Activated gamma-delta T cell treated with anti-CD3 and anti-CD28 coated beads, Interleukin-2, amount 50 U/mL, for 16 hours (primary cell): ENCODE measurements at regions not wholly inside any gene's neighbourhood (a gene's known extent, or its start where the extent isn't known, plus 50 kb on each side); places are given as distances from the start of the nearest gene placed in this dataset.

Experiments
- DNase-seq: peaks from one replicate; pipeline ENCODE4 v3.0.0-alpha.2; 2020; ENCODE audit warnings: low read depth

DNA sequence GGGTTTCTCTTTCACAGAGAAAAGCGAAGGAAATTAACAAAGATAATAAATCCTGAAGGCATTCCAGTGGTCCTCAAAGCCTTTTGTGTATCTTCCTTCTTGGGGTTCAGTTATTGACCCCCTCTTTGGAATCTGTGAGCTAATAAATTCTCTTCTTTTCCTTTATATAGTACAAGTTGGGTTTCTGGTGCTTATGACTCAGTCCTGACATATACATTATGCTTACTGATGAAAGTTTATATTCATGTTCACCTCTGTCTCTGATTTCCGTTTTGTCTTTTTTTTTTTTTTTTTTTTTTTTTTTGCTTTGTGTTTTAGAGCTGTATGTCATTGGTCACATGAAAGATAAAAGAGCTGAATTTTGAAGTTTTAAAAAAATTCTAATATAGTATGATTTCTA lies 230.7 kb upstream of the RBMS3 start:
- DNase-seq, result no peak

DNA sequence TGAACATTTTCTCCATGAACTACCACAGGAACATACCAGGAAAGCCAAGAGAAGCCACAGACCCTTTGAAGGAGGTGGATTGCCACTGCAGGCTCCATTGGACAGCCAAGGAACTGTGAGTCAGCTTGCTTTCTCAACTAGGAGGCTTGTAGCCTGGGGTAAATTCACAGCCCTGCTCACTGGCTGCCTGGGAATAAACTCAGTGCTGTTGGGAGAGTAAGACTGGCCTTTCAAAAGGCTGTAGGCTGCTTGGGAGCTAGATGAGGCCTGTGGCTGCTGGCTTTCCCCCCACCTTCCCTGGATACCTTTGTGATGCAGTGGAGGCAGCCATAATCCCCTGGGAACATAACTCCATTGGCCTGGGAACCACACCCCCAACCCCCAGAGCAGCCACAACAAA lies 223.5 kb upstream of the RBMS3 start:
- no peak for DNase-seq

DNA sequence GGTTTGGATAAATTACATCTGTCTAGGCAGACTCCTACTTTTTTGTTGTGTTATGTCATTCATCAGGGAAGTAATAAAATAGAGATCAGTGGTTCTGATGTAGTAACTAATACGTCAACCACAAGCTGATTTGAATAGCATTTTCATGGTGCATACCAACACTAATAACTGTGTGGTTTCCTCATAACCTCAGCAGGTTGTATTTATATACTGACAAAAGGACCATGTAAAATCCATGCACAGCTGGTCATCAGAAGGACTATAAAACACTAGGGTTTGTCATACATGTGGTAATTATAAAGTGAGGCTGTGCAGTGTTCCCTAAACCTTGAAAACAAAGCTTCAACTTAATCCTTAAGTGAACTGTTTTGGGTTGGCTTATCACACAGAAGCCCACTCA lies 216.8 kb upstream of the RBMS3 start:
- DNase-seq, result no peak

DNA sequence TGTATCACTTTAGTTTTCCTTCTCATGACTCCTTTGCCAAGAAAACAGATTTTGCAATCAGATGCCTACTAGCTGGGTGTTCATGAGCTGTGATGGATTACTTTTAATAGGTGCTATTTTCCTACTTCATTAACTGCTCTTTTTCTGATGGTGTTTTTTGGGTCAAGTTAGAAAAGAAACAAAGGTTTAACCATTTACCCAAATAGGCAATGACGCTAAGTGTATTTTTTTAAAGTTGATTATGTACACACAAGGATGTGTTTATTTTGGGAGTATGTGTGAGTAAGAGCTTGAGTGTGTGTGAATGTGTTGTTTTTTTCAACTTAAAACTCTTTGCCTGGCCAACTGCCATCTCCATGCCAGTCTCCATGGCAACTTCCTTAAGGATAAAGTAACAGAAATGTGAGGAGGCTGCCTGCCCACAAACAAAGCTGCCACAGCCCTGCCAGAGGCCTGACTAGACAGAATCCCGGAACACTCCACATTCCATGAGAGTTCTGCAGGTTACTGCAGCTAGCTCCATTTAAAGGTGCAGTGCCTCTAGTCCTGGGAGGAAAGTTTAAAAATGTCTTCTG lies 215.6 kb upstream of the RBMS3 start:
- no peak for DNase-seq

DNA sequence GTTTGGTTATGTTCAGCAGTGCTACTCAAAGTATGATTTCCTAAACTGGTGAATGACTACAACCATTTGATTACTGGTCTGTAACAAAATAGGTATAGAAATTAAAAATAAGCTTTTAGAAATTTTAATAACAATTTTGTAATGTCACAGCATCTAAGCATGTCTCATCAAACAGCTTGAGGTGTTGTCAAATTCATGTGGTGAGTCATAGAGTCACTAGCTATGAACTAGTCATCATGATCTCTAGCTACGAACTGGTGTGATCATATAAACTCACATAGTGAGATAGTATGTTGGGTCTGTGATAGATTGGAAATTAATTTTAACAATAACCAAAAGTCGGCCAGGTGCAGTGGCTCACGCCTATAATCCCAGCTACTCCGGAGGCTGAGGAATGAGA lies 213.9 kb upstream of the RBMS3 start:
- no peak for DNase-seq

DNA sequence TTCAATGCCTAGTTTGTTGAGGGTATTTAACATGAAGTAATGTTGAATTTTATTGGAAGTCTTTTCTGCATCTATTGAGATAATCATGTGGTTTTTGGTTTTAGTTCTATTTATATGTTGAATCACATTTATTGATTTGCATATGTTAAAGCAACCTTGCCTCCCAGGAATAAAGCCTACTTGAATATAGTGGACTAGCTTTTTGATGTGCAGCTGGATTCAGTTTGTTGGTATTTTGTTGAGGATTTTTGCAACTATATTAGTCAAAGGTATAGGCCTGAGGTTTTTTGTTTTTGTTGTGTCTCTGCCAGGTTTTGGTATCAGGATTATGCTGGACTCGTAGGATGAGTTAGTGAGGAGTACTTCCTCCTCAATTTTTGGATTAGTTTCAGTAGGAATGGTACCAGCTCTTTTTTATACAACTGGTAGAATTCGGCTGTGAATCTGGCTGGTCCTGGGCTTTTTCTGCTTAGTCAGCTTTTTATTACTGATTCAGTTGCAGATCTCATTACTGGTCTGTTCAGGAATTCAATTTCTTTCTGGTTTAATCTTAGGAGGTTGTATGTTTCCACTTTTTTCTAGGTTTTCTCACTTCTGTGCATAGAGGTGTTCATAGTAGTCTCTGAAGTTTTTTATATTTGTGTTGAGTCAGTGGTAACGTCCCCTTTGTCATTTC lies 209.8 kb upstream of the RBMS3 start:
- no peak for DNase-seq

DNA sequence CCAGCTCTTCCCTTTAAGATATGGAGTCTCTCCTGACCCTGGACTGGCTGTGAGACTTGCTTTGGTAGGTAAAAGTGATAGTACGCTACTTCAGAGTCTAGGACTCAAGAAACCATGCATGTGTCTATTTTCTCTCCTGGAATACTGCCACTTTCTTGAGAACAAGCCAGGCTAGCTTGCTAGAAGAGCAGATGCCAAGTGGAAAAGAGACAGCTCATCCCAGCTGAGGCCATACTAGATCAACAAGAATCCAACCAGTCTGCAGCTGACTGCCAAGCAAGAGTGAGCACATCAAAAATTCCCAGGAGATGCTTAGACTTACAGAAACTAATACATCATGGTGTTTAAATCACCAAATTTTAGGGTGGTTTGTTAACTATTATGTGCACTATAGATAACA lies 208.3 kb upstream of the RBMS3 start:
- DNase-seq, result no peak

DNA sequence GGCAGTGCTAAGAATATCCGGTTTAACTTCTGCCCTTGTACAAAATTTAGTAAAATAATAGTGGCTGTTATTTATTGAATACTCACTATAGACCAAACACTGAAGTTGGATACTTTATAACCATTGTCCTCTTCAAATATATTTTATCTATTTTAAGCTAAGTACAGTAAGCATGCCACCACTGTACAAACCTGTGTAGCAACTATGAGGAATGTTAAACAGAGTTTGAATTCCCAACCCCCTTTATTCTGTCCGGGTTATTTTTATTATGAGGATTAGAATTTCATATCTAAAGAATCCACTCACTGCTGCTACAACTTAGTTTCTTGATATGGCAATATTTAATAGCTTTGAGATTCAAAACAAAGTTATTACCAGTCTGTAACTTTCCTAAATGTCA lies 203.5 kb upstream of the RBMS3 start:
- no peak for DNase-seq

DNA sequence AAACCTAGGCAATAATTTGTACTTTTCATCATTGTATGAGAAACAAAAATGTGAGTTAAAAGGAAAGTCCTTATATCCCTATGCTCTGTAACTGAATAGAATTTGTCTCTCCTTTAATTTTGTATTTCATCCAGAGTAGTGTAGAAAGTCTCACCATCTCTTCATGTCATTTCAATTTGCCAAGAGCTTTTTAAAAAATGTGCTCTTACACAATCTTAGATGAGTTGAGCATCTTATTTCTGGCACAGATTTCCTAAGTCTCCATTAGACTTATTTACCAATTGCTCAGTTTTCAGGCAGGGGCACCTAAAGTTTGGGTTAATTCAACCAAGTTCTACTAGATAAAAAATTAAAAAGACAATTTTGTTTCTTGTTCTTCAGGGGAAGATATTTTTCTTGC lies 201.5 kb upstream of the RBMS3 start:
- no peak for DNase-seq

DNA sequence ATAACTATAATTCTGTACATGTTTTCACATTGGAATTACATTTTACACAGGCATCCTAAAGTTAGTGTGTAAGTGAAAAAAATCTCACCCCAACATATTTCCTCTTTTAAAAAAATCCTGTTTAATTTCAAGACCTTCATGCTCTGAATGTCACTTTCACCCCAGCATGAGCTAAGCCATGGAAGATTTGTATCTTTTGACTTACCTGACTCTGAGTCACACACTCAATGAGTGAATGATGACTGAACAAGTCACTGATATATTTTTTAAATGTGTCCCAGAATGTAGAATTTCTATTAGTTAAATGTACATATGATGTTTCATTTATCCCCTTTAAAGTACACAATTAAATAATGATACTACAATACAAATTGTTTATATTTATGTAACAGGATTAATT lies 199.9 kb upstream of the RBMS3 start:
- DNase-seq, result no peak

DNA sequence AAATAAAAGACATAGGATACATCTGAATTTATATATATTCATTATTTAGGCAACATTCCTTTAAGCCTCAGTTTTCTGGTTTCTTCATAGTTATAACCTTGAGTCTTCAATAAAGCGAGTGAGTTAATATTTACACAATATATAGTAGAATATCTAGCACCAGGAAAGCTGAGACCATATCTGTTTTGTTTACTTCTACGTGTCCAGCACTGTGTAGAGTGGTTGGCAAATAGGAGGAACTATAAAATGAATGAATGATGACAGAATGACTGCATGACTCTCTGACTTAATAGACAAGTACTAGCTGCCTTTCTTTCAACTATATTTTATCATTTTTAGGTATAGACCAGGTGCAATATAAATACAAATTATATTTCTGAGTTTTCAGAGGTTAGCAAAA lies 197.8 kb upstream of the RBMS3 start:
- DNase-seq, result no peak

DNA sequence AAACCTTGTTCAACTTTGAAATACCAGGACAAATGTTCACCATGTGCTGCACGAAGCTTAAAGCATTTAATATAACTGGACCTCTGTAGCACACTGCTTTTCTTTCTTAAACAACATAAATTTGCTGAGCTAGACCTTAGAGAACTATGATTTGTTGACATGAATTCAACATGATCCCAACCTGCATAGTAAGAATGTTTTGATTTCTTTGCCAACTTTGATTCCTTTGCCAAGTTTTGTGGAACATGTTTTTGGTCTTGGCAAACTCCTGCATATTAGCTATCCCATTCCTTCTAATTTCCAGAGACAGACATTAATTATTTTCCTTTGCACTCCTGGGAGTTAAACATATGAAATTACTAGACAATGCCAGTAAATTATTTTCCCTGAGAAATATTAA lies 197.2 kb upstream of the RBMS3 start:
- no peak for DNase-seq

DNA sequence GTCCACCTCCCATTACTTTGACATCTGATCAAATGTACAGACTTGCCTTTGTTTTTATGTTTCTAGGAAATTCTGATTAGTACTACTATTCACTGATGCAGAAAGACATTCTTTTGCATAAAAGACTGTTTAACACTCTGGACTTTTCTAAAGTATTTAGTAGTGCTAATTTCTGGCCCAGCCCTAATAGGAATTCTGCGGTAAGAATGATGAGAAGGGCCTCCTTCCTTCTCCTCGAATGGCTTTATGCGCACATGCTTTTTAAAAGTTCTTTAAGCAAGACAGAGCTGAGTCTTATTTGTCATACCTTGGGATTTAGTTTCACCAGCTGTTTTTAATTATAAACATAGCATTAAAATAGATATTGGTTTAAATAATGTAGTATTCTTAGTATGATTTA lies 192.3 kb upstream of the RBMS3 start:
- DNase-seq, result no peak

DNA sequence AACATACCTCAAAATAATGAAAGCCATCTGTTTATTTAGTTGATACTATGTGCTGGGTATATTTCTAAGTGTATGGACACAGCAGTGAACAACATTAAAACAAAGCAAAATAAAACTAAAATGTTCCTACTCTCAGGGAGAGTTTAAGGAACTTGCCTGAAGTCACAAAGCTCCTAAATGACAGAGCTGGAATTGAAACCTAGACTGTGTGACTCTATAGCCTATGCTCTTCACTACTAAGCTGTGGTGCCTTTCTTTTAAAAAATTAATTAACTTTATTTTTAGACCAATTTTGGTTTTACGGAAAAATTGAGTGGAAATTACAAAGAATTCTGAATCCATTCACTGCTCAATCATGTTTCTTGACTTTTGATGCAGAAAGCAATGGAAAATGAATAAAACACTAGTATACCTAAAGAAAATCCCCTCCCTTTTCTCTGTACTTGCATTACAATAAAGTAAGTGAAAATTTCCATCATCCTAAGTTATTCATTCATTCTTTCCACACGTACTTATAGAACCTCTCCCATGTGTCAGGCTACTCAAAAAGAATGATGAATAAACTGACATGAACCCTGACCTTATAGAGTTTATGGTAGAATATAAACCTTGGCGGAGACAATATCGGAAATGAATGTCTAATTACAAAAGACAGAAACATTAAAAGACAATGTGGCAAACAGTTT lies 189.8 kb upstream of the RBMS3 start:
- DNase-seq, result no peak

DNA sequence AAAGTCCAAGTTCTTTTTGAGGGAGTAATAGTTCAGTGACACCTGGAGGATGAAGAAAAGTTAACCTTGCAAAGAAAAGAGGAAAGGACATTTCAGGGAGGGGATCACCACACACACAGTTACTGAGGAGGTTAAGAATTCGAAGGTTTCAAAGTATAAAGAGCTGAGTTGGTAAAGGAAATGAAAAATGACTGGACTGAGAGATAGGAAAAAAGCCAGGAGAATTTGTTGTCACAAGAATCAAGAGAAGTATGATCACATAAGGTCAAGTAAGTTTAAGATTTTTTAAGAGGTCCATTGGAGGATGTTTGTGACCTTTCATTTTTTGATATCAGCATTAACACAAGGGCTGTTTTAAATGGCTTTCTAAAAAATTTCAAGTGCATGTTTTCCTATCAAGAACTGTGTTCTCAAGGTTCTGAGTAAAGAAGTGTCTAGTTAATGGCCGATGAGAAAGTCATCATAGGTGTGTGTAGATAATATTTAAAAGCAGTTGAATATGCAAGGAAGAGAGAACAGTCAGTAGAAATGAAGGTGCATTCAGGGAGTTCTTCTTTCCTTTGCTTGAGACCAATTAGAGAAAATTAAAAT lies 189.2 kb upstream of the RBMS3 start:
- DNase-seq, result no peak

DNA sequence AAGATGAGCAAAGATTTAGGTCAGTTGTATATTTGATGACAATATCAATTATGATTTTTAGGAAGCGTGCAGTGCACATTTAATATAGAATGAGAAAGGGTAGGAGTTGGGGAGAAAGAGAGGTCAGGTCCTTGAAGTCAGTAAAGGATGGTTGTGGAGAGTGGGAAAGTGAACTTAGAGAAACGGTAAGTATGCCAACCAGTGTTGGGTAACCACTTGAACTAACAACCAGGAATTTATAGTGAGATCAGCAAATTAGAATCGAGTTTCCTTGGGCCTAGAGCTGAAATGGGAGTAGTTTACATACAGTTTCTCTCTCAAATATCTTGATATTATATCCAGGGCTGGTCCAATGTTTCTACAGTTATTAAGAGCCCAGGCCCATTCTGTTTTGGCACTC lies 188.5 kb upstream of the RBMS3 start:
- DNase-seq, result no peak

DNA sequence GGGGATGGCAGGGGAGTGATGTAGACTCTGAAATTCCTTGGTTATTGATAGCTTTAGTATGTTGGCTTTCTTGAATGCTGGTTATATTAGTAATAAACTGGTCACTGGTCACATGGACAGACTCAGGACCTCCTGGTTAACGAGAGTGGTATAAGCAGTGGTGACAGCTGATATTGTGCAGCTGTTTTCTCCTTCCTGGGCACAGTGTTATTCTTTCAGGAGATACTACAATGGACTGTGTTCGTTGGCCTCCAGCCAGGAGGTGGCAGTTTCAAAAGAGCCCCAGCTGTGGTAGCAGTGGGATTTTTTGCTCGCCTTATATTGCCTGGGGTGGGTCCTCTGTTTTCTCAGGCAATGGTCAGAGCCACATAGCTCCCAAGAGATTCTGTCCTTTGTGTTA lies 181.6 kb upstream of the RBMS3 start:
- no peak for DNase-seq

DNA sequence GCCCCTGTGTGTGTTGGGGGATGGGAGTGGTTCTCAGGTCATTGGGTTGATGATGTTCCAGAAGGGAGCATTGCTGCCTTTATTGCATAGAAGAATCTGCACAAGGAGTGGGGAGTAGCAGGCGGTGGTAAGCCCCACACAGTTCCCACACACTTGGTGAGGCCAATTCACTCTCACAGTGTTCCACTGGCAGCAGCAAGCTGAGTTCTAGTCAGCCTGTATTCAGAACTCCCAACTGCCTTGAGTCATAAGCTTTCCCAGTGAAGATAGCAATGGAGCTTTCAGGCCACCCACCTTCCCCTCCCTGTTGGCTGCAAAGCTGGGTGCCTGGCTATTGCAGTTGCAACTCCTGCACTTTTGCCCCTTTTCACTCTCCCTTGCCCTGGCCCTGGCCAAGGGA lies 181.1 kb upstream of the RBMS3 start:
- DNase-seq, result no peak

DNA sequence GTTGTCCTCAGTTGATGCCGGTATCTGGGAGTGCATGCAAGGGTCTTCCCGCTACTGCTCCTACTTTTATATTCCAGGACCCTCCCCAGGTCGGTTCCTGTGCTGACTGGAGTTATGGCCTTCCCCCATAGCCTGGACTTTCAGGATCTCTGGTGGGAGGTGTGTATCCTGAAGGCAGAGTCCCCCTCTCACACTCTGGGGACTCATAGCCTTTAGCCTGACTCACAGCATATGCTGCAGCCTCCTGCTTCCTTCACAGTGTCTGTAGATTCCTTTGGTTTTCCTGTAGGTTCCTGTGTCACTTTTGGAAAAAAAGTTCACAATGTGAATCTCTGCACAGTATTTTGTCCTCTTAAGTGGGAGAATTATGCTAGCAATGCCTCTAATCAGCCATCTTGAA lies 180.6 kb upstream of the RBMS3 start:
- DNase-seq, result no peak

DNA sequence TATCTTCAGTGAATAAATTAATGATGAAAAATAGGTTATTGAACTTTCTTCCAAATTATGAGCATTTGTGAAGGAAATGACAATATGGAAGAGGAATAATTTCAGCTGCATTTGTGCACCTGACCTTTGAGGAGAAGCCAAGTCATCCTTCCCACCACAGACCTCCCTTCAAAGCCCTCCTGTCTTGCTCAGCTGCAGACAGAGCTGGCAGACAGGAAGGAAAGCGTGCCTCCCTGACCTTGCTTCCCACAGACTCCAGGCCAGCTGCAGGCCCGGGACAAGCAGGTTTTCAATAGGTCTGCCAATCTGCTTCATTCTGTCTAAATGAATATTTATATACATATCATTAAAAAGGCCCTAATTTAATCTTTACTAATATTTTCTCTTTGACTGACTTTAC lies 152.9 kb upstream of the RBMS3 start:
- DNase-seq, result no peak

DNA sequence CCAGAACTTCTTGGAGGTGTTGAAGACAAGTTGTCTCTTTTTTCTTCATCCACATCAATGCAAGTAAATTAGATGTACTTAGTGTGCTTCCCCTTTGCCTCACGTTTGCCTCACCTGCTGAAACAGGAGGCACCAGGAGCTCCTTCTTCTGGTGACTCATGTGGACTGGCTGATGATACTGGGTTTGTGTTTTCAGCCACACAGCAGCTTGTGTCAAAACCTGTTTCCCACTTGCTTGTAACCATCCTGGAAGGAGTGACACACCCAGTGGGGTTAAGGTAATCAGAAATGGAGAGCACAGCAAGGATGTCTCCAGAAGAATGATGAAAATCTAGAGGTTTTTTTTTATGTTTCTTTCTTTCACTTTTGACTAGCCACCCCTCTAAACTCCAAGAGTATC lies 143.3 kb upstream of the RBMS3 start:
- DNase-seq, result no peak

DNA sequence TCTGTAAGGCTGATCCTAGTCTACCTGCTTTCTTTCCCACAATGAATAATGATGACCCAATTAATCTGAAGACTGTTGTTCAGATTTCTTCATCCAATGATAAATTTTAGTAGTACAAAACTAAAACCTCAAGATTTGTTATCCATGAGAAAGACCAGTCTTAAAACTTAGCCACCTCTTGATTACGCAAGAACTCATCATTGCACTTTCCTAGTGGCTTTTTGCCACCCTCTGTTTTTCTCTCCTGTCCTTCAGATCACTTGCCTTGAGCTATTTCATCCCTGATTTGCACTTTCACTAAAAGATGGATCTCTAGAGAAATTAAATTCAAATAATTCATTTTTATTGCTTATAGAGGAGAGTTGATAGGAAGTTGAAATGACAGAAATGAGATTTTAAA lies 142.7 kb upstream of the RBMS3 start:
- no peak for DNase-seq

DNA sequence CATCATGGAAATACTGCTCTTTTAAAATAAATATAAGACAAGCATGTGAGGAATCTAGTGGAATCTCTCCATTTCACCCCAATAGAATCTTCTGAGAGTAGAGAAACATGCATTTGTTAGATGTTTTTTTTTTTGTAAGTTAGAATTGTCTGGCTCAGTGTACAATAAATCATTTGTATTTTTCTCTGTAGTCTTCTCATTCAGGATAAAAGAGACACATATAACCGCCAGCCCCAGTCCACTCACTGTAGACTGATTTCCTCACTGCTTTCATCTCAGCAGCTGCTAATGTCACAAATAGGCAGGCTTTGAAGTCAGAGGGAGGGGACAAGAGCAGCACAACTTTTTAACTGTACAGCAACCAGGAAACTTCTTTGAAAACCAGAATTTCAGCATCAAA lies 140.2 kb upstream of the RBMS3 start:
- DNase-seq, result no peak
